ENCODE measurements at regions not wholly inside any gene's neighbourhood (a gene's known extent, or its start where the extent isn't known, plus 50 kb on each side); places are given as distances from the start of the nearest gene placed in this dataset.

- H3K4ac ChIP-seq (ENCODE audit: low read depth, low read length) = no peak overlapping the region
- no peak overlapping the region for H3K23ac ChIP-seq (ENCODE audit: insufficient read length, low read depth, low read length)
Measured at GRCh38 chr3:194990454-194991337, 280.3 kb downstream of the XXYLT1 start.

More at GRCh38 chr3:194990454-194991337, 280.3 kb downstream of the XXYLT1 start:
- H2BK20ac ChIP-seq (ENCODE audit: low read depth, low read length, poor library complexity, severe bottlenecking) = no peak overlapping the region
- H3K27ac ChIP-seq (ENCODE audit: insufficient read length, low read depth, low read length) = no peak overlapping the region
- no peaks in the 10 kb centered on the region for H3K4me1 ChIP-seq (ENCODE audit: insufficient read depth, low read length)
- no peak overlapping the region for H3K4me2 ChIP-seq (ENCODE audit: insufficient read depth, insufficient read length, low read length)
- no peaks in the 10 kb centered on the region for H3K23me2 ChIP-seq (ENCODE audit: insufficient read length, low read depth, low read length, poor library complexity, severe bottlenecking)
- H3K56ac ChIP-seq (ENCODE audit: insufficient read length, low read depth, low read length) = no peak overlapping the region
- no peak overlapping the region for H2BK12ac ChIP-seq (ENCODE audit: insufficient read length, low read depth, low read length)
- H3K27me3 ChIP-seq (ENCODE audit: insufficient read depth, low read length) = no peaks in the 10 kb centered on the region
- no peak overlapping the region for H3K9ac ChIP-seq (ENCODE audit: extremely low read depth, insufficient read length, low read length)
- WGBS (ENCODE audit: extremely low coverage, insufficient read length, low lambda C conversion rate) = no CpG with 5 or more reads among the region's 8 CpGs
- no peak overlapping the region for H3K14ac ChIP-seq (ENCODE audit: insufficient read depth, low read length)
- Mint-ChIP-seq H3K27ac (no peak overlapping the region), H3K36me3 (ENCODE audit: insufficient read depth in 1 of 3, low read depth in 3 of 3) (no peaks in the 10 kb centered on the region), H3K27me3 (ENCODE audit: low read depth) (peaks cover 27% of the 10 kb centered on the region), H3K4me1 (peaks cover 4 to 5% of the 10 kb centered on the region in 2 experiments), H3K4me3 (no peak overlapping the region), H3K9me3 (0 out of 5 replicates have a peak, but pooled peaks cover 0 to 2% of the 10 kb centered on the region in 2 experiments)
- no peak for DNase-seq
- no peak overlapping the region for H2AK5ac ChIP-seq (ENCODE audit: insufficient read length, low read length)
- no peak overlapping the region for H4K8ac ChIP-seq (replicated peaks; ENCODE audit: insufficient read length, low read depth, low read length)
- no peak overlapping the region for H4K5ac ChIP-seq (ENCODE audit: insufficient read length, low read depth, low read length)
- H3T11ph ChIP-seq (ENCODE audit: low read length) = no peak overlapping the region
- TF ChIP-seq CTCF (conservative IDR thresholded peaks at IDR 0.05) = no peak
- no peaks in the 10 kb centered on the region for H4K20me1 ChIP-seq (ENCODE audit: control insufficient read depth, insufficient read depth, insufficient read length)
- no peak overlapping the region for H3K18ac ChIP-seq (ENCODE audit: insufficient read length, low read depth, low read length)
- no peaks in the 10 kb centered on the region for H3K79me1 ChIP-seq (ENCODE audit: insufficient read depth, low read depth, low read length, poor library complexity, severe bottlenecking)
- H2BK5ac ChIP-seq (ENCODE audit: insufficient read length, low read length) = no peak overlapping the region
- no peak overlapping the region for H2BK15ac ChIP-seq (ENCODE audit: low read depth, low read length)
- no peak overlapping the region for H2BK120ac ChIP-seq (ENCODE audit: low read depth, low read length, poor library complexity, severe bottlenecking)
- no peaks in the 10 kb centered on the region for H3K9me3 ChIP-seq (ENCODE audit: control insufficient read depth, low read depth, low read length)
- H2AFZ ChIP-seq (ENCODE audit: low read length) = no peak overlapping the region
- no peak overlapping the region for H4K91ac ChIP-seq (ENCODE audit: insufficient read length, low read depth, low read length)
- no peaks in the 10 kb centered on the region for H3K79me2 ChIP-seq (ENCODE audit: insufficient read depth, low read length)
